ENCODE measurements at regions not wholly inside any gene's neighbourhood (a gene's known extent, or its start where the extent isn't known, plus 50 kb on each side); places are given as distances from the start of the nearest gene placed in this dataset.
"Not testable (repeated sequence)": the region's sequence is repeated elsewhere in the genome, so short reads cannot be mapped to it uniquely, and the experiment has no call there.

GRCh38 chr5:19208397-19208796 is 779.6 kb downstream of the CDH18 start:
- CTCF ChIA-PET, result no interaction called here
- POLR2A ChIA-PET, result no interaction called here

GRCh38 chr5:19210886-19211285 is 777.1 kb downstream of the CDH18 start:
- POLR2A ChIA-PET, result no interaction called here
- CTCF ChIA-PET, result no interaction called here

- ChIA-PET POLR2A (interaction anchor here (0.5 kb wide), 1 partner anchor 98 kb away, joined by 4 read pairs; no protein-coding TSS in a partner anchor), CTCF (no interaction called here)
Observed at GRCh38 chr5:19229179-19229835, 758.7 kb downstream of the CDH18 start.

- ChIA-PET POLR2A (no interaction called here), CTCF (no interaction called here)
Observed at GRCh38 chr5:19233573-19233972, 754.4 kb downstream of the CDH18 start.

DNA sequence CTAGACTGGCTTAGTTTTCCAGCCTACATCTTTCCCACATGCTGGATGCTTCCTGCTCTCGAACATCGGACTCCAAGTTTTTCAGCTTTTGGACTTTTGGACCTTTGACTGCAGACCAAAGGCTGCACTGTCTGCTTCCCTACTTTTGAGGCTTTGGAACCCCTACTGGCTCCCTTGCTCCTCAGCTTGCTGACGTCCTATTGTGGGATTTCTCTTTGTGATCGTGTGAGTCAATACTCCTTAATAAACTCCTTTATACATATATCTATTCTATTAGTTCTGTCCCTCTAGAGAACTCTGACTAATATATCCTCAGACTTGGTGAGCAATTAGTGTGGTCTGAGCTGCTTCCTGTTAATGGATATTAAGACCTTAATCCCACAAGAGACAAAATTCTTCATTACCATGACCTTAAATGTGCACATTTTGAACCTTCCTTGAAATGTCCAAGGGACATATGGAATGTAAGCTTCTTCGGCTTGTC is 752.9 kb downstream of the CDH18 start:
- POLR2A ChIA-PET, result no interaction called here
- CTCF ChIA-PET, result no interaction called here

DNA sequence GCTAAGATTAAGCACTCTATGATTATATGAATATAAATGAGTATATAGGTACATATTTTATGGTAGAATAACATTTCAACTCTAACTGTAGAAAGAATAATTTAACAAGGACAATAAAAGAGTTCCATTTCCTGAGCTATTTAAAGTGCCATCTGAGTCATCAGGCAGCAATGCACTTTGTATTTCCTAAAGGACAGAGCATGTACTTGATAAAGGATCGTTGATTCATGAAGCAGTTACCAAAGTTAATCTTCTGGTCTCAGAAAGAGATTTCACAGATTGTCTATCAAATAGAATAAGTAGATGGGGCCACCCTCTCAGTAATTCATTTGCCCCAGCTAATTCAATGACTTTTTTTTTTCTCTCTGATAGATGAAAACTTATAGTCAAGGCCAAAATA is 747.8 kb downstream of the CDH18 start:
- ChIA-PET POLR2A (no interaction called here), CTCF (no interaction called here)

DNA sequence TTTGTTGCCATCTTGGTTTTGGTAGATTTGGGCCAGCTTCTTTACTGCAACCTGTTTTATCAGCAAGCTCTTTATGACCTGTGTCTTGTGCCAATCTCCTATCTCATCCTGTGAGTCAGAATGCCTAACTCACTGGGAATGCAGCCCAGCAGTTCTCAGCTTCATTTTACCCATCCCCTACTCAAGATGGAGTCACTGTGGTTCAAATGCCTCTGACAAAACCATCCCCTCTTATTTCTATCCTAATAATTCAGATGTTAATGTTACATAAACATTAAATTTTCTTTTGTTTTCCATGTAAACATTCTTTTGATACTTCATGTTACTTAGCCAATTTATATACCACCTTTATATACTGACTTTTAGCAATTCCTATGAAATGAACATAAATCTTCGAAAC is 746.3 kb downstream of the CDH18 start:
- ChIA-PET POLR2A (no interaction called here), CTCF (no interaction called here)

- POLR2A ChIA-PET, CTCF ChIA-PET: not testable (repeated sequence)
Observed at GRCh38 chr5:19246191-19246590, 741.8 kb downstream of the CDH18 start.

GRCh38 chr5:19247302-19247701 is 740.7 kb downstream of the CDH18 start:
- POLR2A ChIA-PET, result no interaction called here
- CTCF ChIA-PET, result no interaction called here

- CTCF ChIA-PET, result no interaction called here
- POLR2A ChIA-PET, result no interaction called here
Observed at GRCh38 chr5:19256036-19256435, 732.0 kb downstream of the CDH18 start.

GRCh38 chr5:19258686-19259085 is 729.3 kb downstream of the CDH18 start:
- ChIA-PET CTCF (no interaction called here), POLR2A (no interaction called here)

- ChIA-PET POLR2A (no interaction called here), CTCF (no interaction called here)
Observed at GRCh38 chr5:19261879-19262278, 726.1 kb downstream of the CDH18 start.

GRCh38 chr5:19264821-19265220 is 723.2 kb downstream of the CDH18 start:
- ChIA-PET POLR2A (no interaction called here), CTCF (no interaction called here)

- POLR2A ChIA-PET, result no interaction called here
- CTCF ChIA-PET, result no interaction called here
Observed at GRCh38 chr5:19266791-19267190, 721.2 kb downstream of the CDH18 start.

GRCh38 chr5:19270153-19270552 is 717.8 kb downstream of the CDH18 start:
- ChIA-PET CTCF (no interaction called here), POLR2A (no interaction called here)

DNA sequence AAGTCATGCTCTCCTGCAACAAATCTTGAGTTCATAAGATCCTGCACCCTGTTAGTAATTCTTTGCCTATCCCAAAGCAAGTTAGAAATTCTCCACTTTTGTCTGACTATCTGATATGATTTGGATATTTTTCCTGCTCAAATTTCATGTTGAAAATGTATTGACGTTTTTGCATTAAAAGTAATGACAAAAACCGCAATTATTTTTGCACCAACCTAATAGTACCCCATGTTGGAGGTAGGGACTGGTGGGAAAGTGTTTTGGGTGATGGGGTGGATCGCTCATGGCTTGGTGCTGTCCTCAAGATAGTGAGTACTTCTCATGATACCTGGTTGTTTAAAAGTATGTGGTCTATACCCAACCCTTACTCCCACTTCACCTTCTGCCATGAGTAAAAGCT is 713.4 kb downstream of the CDH18 start:
- CTCF ChIA-PET, result no interaction called here
- POLR2A ChIA-PET, result no interaction called here

GRCh38 chr5:19285286-19285685 is 702.7 kb downstream of the CDH18 start:
- CTCF ChIA-PET, result no interaction called here
- POLR2A ChIA-PET, result no interaction called here

GRCh38 chr5:19287548-19288277 is 700.3 kb downstream of the CDH18 start:
- POLR2A ChIA-PET, CTCF ChIA-PET: not testable (repeated sequence)

- POLR2A ChIA-PET, CTCF ChIA-PET: not testable (repeated sequence)
Observed at GRCh38 chr5:19288311-19288710, 699.7 kb downstream of the CDH18 start.

DNA sequence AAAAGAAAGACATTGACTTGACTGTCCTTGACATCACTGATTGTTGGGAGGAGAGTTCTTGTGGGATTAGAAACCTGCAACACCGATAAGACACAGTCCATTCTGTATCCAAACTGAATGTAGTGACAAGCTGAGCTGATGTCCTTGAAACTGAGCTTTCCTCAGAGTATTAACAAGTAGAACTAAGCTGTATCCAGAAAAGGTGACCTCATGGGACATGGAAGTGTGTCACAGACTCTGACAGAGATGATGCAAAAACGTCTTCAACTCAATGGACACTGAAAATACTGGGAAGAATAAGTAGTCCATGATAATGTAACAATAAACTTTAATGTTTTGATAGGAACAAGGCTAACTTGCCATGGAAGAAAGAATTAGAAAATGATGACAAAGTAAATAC is 690.1 kb downstream of the CDH18 start:
- CTCF ChIA-PET, result no interaction called here
- POLR2A ChIA-PET, result no interaction called here

DNA sequence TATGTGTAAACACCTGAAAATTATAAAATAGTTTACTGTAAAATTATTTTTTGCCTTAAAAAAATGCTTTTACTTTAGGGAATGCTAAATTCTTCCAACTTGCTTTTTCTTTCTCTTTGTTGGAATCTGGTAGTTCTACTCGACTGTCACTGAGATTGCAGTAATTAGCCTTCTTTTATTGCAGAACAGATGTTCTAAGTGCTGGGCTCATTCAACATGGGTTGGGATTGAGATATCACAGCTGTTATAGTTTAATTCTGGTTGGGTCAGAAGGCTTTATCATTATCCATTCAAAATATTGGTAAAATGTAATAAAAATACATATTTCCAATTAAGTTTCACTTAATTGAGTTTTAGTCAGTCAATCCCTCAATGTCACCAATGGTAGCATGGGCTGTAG is 686.7 kb downstream of the CDH18 start:
- POLR2A ChIA-PET, result no interaction called here

GRCh38 chr5:19314840-19315239 is 673.2 kb downstream of the CDH18 start:
- CTCF ChIA-PET, result no interaction called here
- POLR2A ChIA-PET, result no interaction called here

More for the DNA sequence above, 686.7 kb downstream of the CDH18 start:
- CTCF ChIA-PET, result no interaction called here

Measured in activated CD8-positive, alpha-beta memory T cell treated with anti-CD3 and anti-CD28 coated beads for 36 hours (primary cell).